PFSK-1 (cell line): ENCODE measurements at regions not wholly inside any gene's neighbourhood (a gene's known extent, or its start where the extent isn't known, plus 50 kb on each side); places are given as distances from the start of the nearest gene placed in this dataset.

Source experiments
- FOXP2 ChIP-seq: optimal IDR thresholded peaks from 2 replicates; pipeline ENCODE3; 2011; ENCODE audit warnings: borderline replicate concordance, control low read depth, inconsistent platforms; ENCODE audit not compliant: insufficient read depth; ENCODE audit errors: extremely low read length, extremely low read depth
- POLR2AphosphoS5 ChIP-seq: IDR thresholded peaks from 2 replicates; pipeline ENCODE4 v1.6.1; 2012; ENCODE audit warnings: low read depth, mild to moderate bottlenecking, control low read depth, low read length, moderate library complexity
- SIN3A ChIP-seq: IDR thresholded peaks from 2 replicates; pipeline ENCODE4 v1.6.1; 2012; ENCODE audit warnings: mild to moderate bottlenecking, low read length, moderate library complexity, borderline replicate concordance; ENCODE audit not compliant: insufficient read depth
- TAF1 ChIP-seq: IDR thresholded peaks from 2 replicates; pipeline ENCODE4 v1.6.1; 2012; ENCODE audit warnings: low read length, control low read depth, borderline replicate concordance; ENCODE audit not compliant: insufficient read depth
- TF ChIP-seq, protein P1 (sequence below), 2 experiments: IDR thresholded peaks; 2 replicates each; pipeline versions ENCODE4 v1.6.1 to v1.8.0; 2011 to 2012; ENCODE audit warnings: low read depth in 2 of 2, low read length in 2 of 2, control low read depth in 1 of 2, inconsistent platforms in 1 of 2, mild to moderate bottlenecking in 1 of 2, moderate library complexity in 1 of 2; ENCODE audit not compliant: insufficient read depth in 1 of 2

DNA sequence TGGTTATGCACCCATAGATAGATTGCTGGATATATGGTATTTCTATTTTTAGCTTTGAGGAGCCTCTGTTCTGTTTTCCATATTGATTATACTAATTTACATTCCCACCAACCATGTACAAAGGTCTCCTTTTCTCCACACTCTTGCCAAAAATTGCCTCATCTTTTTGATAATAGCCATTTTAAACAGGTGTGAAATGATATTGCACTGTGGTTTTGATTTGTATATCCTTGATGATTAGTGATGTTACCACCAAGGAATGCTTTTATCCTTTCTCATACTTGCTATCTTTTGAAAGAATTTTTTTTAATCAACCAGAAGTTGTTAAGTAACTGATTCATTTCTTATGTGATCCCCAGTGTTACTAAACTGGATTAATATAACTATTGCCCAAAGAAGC lies 60.0 kb downstream of the BBS10 start:
- no peak for TF ChIP-seq POLR2AphosphoS5
- TF ChIP-seq, protein P1, sequence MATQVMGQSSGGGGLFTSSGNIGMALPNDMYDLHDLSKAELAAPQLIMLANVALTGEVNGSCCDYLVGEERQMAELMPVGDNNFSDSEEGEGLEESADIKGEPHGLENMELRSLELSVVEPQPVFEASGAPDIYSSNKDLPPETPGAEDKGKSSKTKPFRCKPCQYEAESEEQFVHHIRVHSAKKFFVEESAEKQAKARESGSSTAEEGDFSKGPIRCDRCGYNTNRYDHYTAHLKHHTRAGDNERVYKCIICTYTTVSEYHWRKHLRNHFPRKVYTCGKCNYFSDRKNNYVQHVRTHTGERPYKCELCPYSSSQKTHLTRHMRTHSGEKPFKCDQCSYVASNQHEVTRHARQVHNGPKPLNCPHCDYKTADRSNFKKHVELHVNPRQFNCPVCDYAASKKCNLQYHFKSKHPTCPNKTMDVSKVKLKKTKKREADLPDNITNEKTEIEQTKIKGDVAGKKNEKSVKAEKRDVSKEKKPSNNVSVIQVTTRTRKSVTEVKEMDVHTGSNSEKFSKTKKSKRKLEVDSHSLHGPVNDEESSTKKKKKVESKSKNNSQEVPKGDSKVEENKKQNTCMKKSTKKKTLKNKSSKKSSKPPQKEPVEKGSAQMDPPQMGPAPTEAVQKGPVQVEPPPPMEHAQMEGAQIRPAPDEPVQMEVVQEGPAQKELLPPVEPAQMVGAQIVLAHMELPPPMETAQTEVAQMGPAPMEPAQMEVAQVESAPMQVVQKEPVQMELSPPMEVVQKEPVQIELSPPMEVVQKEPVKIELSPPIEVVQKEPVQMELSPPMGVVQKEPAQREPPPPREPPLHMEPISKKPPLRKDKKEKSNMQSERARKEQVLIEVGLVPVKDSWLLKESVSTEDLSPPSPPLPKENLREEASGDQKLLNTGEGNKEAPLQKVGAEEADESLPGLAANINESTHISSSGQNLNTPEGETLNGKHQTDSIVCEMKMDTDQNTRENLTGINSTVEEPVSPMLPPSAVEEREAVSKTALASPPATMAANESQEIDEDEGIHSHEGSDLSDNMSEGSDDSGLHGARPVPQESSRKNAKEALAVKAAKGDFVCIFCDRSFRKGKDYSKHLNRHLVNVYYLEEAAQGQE (IDR thresholded peaks at IDR 0.05; ENCODE audit: insufficient read depth in 1 of 2, low read depth in 2 of 2, low read length in 2 of 2) = no peak
- no peak for TF ChIP-seq SIN3A
- no peak for TF ChIP-seq TAF1
- no peak for TF ChIP-seq FOXP2
